ENCODE measurements at regions not wholly inside any gene's neighbourhood (a gene's known extent, or its start where the extent isn't known, plus 50 kb on each side); places are given as distances from the start of the nearest gene placed in this dataset.
A peak's percentile ranks its signal among the peaks of the same experiment; 100 is the strongest.

DNA sequence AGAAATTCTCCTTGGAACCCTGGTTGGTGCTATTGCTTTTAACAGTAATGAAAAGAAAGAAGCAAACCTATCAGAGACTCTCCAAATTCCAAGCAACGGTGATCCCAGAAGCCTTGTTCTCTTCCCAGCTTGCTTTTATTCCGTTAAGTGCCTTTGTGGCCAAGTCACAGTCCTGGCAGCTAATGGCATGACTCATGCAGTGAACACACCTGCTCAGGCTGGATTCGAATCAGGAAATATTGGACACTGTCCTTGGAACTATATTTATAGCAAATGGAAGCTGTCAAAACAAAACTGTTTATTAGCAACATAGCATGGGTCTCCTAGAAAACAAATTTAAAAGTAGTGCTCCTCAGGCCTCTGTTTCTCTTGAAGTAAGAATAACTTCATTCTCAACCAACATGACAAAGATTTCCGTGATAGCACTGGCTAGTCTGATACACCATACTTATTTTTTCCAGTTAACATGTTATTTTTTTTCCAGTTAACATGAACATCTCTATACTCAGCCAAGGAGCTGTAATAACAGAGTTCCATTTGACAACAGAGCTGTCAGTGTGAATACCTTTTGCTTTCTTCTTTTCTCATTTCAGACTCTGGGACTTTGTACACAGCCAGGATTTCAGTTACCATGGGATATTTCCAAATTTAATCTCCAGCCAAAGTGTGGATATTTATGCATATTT, 502.4 kb downstream of the GADD45G start:
- Histone ChIP-seq H3K4me1 (peaks cover 10 to 26% of the 10 kb centered on the region in 2 donors), H3K27me3 (no peaks in the 10 kb centered on the region), H3K4me3 (no peak overlapping the region), H3K27ac (peak overlapping the region; percentile 36 to 46), H3K9me3 (no peaks in the 10 kb centered on the region), H3K36me3 (no peaks in the 10 kb centered on the region)
- TF ChIP-seq, protein P1, sequence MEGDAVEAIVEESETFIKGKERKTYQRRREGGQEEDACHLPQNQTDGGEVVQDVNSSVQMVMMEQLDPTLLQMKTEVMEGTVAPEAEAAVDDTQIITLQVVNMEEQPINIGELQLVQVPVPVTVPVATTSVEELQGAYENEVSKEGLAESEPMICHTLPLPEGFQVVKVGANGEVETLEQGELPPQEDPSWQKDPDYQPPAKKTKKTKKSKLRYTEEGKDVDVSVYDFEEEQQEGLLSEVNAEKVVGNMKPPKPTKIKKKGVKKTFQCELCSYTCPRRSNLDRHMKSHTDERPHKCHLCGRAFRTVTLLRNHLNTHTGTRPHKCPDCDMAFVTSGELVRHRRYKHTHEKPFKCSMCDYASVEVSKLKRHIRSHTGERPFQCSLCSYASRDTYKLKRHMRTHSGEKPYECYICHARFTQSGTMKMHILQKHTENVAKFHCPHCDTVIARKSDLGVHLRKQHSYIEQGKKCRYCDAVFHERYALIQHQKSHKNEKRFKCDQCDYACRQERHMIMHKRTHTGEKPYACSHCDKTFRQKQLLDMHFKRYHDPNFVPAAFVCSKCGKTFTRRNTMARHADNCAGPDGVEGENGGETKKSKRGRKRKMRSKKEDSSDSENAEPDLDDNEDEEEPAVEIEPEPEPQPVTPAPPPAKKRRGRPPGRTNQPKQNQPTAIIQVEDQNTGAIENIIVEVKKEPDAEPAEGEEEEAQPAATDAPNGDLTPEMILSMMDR (IDR thresholded peaks at IDR 0.05): no peak
- DNase-seq (peak in 3 of 4 donors; percentile 29 to 60 (median 56)), ATAC-seq (peak; percentile 80)
- intact Hi-C loops (cut with DNase I): loop anchor here in 1 of 2 donors (5.0 kb wide), 1 partner anchor 510 kb away; no protein-coding TSS in a partner anchor

GRCh38 chr9:90107726-90108655, 503.2 kb downstream of the GADD45G start:
- peaks cover 10 to 22% of the 10 kb centered on the region in 2 donors for H3K4me1 ChIP-seq
- peaks cover 0 to 3% of the 10 kb centered on the region in 2 donors for H3K27me3 ChIP-seq
- TF ChIP-seq, protein P1 (IDR thresholded peaks at IDR 0.05): no peak
- no peaks in the 10 kb centered on the region for H3K9me3 ChIP-seq
- H3K36me3 ChIP-seq: no peaks in the 10 kb centered on the region
- intact Hi-C loops (cut with DNase I): loop anchor here in 1 of 2 donors (5.0 kb wide), 1 partner anchor 511 kb away; no protein-coding TSS in a partner anchor
- DNase-seq: no peak
- H3K27ac ChIP-seq: peak overlapping the region; percentile 36 to 46
- peak; percentile 34 for ATAC-seq
- no peak overlapping the region for H3K4me3 ChIP-seq

GRCh38 chr9:90112788-90113187, 508.0 kb downstream of the GADD45G start:
- Histone ChIP-seq H3K27ac (no peak overlapping the region), H3K4me3 (no peak overlapping the region), H3K4me1 (peaks cover 1 to 7% of the 10 kb centered on the region in 2 donors), H3K27me3 (peaks cover 0 to 4% of the 10 kb centered on the region in 2 donors), H3K9me3 (no peaks in the 10 kb centered on the region), H3K36me3 (no peaks in the 10 kb centered on the region)
- no peak for DNase-seq
- ATAC-seq: no peak
- TF ChIP-seq, protein P1 (IDR thresholded peaks at IDR 0.05): no peak
- intact Hi-C loops (cut with DNase I): no loop called here

DNA sequence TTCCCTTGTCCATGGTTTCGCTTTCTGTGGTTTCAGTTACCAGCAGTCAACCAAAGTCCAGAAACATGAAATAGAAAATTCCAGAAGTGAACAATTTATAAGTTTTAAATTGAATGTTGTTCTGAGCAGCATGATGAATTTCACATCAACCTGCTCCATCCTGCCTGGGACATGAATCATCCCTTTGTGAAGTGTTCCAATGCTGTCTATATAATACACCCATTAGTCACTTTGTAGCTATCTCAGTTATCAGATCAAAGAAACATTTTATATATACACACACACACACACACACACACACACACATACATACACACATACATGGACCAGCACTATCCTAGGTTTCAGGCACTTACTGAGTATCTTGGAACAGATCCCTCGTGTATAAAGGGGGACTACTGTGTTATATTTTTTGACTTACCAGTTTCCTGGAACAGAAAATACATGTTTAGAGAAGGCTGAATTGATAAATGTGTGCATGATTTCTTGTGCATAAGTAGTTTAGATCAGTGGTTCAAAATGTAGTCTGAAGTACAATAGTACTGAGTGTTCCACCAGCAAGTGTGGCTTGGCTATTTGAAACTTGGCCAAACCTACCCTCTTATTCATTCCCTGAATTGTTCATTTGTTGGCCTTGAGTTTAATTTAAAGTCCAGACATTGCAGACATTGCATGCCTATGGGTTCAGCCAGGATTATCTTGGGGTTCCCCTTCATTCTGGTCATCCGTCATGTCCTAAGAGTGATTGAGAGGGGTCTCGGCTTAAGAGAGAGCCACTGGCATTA, 510.0 kb downstream of the GADD45G start:
- ATAC-seq (no peak), DNase-seq (no peak)
- Histone ChIP-seq H3K27ac (no peak overlapping the region), H3K4me3 (no peak overlapping the region), H3K4me1 (no peaks in the 10 kb centered on the region), H3K9me3 (no peaks in the 10 kb centered on the region), H3K36me3 (no peaks in the 10 kb centered on the region), H3K27me3 (peaks cover 0 to 4% of the 10 kb centered on the region in 2 donors)
- TF ChIP-seq, protein P1 (IDR thresholded peaks at IDR 0.05): no peak
- intact Hi-C loops (cut with DNase I): no loop called here
